ENCODE measurements at regions not wholly inside any gene's neighbourhood (a gene's known extent, or its start where the extent isn't known, plus 50 kb on each side); places are given as distances from the start of the nearest gene placed in this dataset.

GRCh38 chr6:81984599-81984998 lies 232.1 kb upstream of the TENT5A start:
- Histone ChIP-seq H3K9me3 (no peaks in the 10 kb centered on the region), H3K27ac (no peak overlapping the region), H3K4me3 (no peak overlapping the region), H3K27me3 (no peaks in the 10 kb centered on the region), H3K36me3 (no peaks in the 10 kb centered on the region), H3K4me1 (peaks cover 0 to 4% (median 0%) of the 10 kb centered on the region in 3 donors)
- intact Hi-C loops (cut with DNase I) = no loop called here
- WGBS, 2 donors = 79 to 86% methylated on average over 1 of the region's 1 CpG
- no peak for DNase-seq
- no peak for TF ChIP-seq POLR2A (IDR thresholded peaks at IDR 0.05)
- TF ChIP-seq CTCF (IDR thresholded peaks at IDR 0.05) = no peak

GRCh38 chr6:81981812-81982211 lies 229.3 kb upstream of the TENT5A start:
- no peak overlapping the region for H3K4me3 ChIP-seq
- H3K27me3 ChIP-seq = no peaks in the 10 kb centered on the region
- H3K4me1 ChIP-seq = peaks cover 0 to 4% (median 0%) of the 10 kb centered on the region in 3 donors
- WGBS, 2 donors = 24 to 36% methylated on average over 1 of the region's 1 CpG
- no peak for DNase-seq
- intact Hi-C loops (cut with DNase I) = no loop called here
- no peaks in the 10 kb centered on the region for H3K9me3 ChIP-seq
- no peaks in the 10 kb centered on the region for H3K36me3 ChIP-seq
- H3K27ac ChIP-seq = no peak overlapping the region
- no peak for TF ChIP-seq CTCF (IDR thresholded peaks at IDR 0.05)
- no peak for TF ChIP-seq POLR2A (IDR thresholded peaks at IDR 0.05)

GRCh38 chr6:81979767-81980166 lies 227.3 kb upstream of the TENT5A start:
- intact Hi-C loops (cut with DNase I) = no loop called here
- DNase-seq = no peak
- Histone ChIP-seq H3K4me1 (peaks cover 0 to 4% (median 0%) of the 10 kb centered on the region in 3 donors), H3K4me3 (no peak overlapping the region), H3K9me3 (no peaks in the 10 kb centered on the region), H3K27ac (no peak overlapping the region), H3K36me3 (no peaks in the 10 kb centered on the region), H3K27me3 (no peaks in the 10 kb centered on the region)
- 58 to 81% methylated on average over 1 of the region's 1 CpG for WGBS, 2 donors
- TF ChIP-seq POLR2A (IDR thresholded peaks at IDR 0.05) (no peak), CTCF (IDR thresholded peaks at IDR 0.05) (no peak)

GRCh38 chr6:81979329-81979728 lies 226.8 kb upstream of the TENT5A start:
- no peak for TF ChIP-seq POLR2A (IDR thresholded peaks at IDR 0.05)
- intact Hi-C loops (cut with DNase I) = no loop called here
- peaks cover 0 to 4% (median 0%) of the 10 kb centered on the region in 3 donors for H3K4me1 ChIP-seq
- H3K27ac ChIP-seq = no peak overlapping the region
- no peaks in the 10 kb centered on the region for H3K36me3 ChIP-seq
- no peaks in the 10 kb centered on the region for H3K27me3 ChIP-seq
- DNase-seq = no peak
- no peaks in the 10 kb centered on the region for H3K9me3 ChIP-seq
- no peak overlapping the region for H3K4me3 ChIP-seq

GRCh38 chr6:81978230-81978629 lies 225.7 kb upstream of the TENT5A start:
- TF ChIP-seq POLR2A (IDR thresholded peaks at IDR 0.05) (no peak), CTCF (IDR thresholded peaks at IDR 0.05) (no peak)
- Histone ChIP-seq H3K27me3 (no peaks in the 10 kb centered on the region), H3K27ac (no peak overlapping the region), H3K36me3 (no peaks in the 10 kb centered on the region), H3K4me1 (peaks cover 0 to 4% (median 0%) of the 10 kb centered on the region in 3 donors), H3K9me3 (no peaks in the 10 kb centered on the region), H3K4me3 (no peak overlapping the region)
- intact Hi-C loops (cut with DNase I) = no loop called here
- DNase-seq = no peak
- WGBS, 2 donors = 62 to 65% methylated on average over 3 of the region's 3 CpGs

- TF ChIP-seq CTCF (IDR thresholded peaks at IDR 0.05) = no peak
- no peak for TF ChIP-seq POLR2A (IDR thresholded peaks at IDR 0.05)
- Histone ChIP-seq H3K4me3 (no peak overlapping the region), H3K27ac (no peak overlapping the region), H3K4me1 (peaks cover 0 to 4% (median 0%) of the 10 kb centered on the region in 3 donors), H3K36me3 (no peaks in the 10 kb centered on the region), H3K9me3 (no peaks in the 10 kb centered on the region), H3K27me3 (no peaks in the 10 kb centered on the region)
- 74 to 91% methylated on average over 2 of the region's 2 CpGs for WGBS, 2 donors
- DNase-seq = no peak
- intact Hi-C loops (cut with DNase I) = no loop called here
Observed at GRCh38 chr6:81977486-81977885, 225.0 kb upstream of the TENT5A start.

Measured in esophagus squamous epithelium (tissue), 5 donors.